Activated T-cell treated with anti-CD3 and anti-CD28 coated beads for 48 hours (primary cell): ENCODE measurements at regions not wholly inside any gene's neighbourhood (a gene's known extent, or its start where the extent isn't known, plus 50 kb on each side); places are given as distances from the start of the nearest gene placed in this dataset.

Experiments
- DNase-seq: peaks from one replicate; pipeline ENCODE4 v3.0.0-alpha.2; 2020; ENCODE audit warnings: low read depth

- no peak for DNase-seq
Observed at GRCh38 chr4:14848229-14848628, 154.1 kb upstream of the CPEB2 start.

- DNase-seq: no peak
Observed at GRCh38 chr4:14850455-14851097, 151.7 kb upstream of the CPEB2 start.

- no peak for DNase-seq
Observed at GRCh38 chr4:14853176-14853943, 148.9 kb upstream of the CPEB2 start.

GRCh38 chr4:14855719-14856061, 146.6 kb upstream of the CPEB2 start:
- no peak for DNase-seq

GRCh38 chr4:14856062-14856933, 146.0 kb upstream of the CPEB2 start:
- peak; percentile 61 for DNase-seq

- no peak for DNase-seq
Observed at GRCh38 chr4:14856934-14857235, 145.4 kb upstream of the CPEB2 start.

GRCh38 chr4:14857475-14857874, 144.8 kb upstream of the CPEB2 start:
- no peak for DNase-seq

GRCh38 chr4:14857981-14858380, 144.3 kb upstream of the CPEB2 start:
- no peak for DNase-seq

- no peak for DNase-seq
Observed at GRCh38 chr4:14862891-14863290, 139.4 kb upstream of the CPEB2 start.

- DNase-seq: no peak
Observed at GRCh38 chr4:14863418-14864364, 138.6 kb upstream of the CPEB2 start.

- DNase-seq: no peak
Observed at GRCh38 chr4:14864365-14865030, 137.8 kb upstream of the CPEB2 start.

- DNase-seq: no peak
Observed at GRCh38 chr4:14865031-14865366, 137.3 kb upstream of the CPEB2 start.

GRCh38 chr4:14865804-14866203, 136.5 kb upstream of the CPEB2 start:
- DNase-seq: no peak

- no peak for DNase-seq
Observed at GRCh38 chr4:14867847-14868246, 134.4 kb upstream of the CPEB2 start.

- no peak for DNase-seq
Observed at GRCh38 chr4:14868426-14869395, 133.6 kb upstream of the CPEB2 start.

- DNase-seq: no peak
Observed at GRCh38 chr4:14871676-14872430, 130.4 kb upstream of the CPEB2 start.

GRCh38 chr4:14874990-14875389, 127.3 kb upstream of the CPEB2 start:
- no peak for DNase-seq

GRCh38 chr4:14877246-14878225, 124.7 kb upstream of the CPEB2 start:
- DNase-seq: no peak
